Fibroblast of skin of back (primary cell): ENCODE measurements at regions not wholly inside any gene's neighbourhood (a gene's known extent, or its start where the extent isn't known, plus 50 kb on each side); places are given as distances from the start of the nearest gene placed in this dataset.
"Not testable (repeated sequence)": the region's sequence is repeated elsewhere in the genome, so short reads cannot be mapped to it uniquely, and the experiment has no call there.

Experiments
- DNase-seq: peaks from one replicate; pipeline ENCODE4 v3.0.0-alpha.2; 2013

DNA sequence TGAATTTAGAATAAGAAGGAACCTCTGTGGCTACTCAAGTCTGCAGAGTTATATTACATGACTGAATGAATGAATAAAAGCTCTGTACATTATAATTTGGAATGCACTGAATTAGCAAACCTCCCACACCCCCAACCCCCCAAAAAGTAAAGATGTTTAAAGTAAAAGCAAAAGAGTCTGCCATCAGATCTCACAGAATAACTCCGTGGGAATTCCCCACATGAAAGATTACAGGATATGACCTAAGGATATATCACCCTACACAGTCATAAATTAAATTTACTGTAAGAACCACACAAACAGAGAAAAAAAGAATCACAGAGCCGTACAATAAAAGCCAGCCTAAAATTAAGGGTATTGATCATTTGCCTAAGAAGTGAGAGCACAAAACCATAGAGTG lies 587.3 kb downstream of the PTPRC start:
- DNase-seq = peak; percentile 76

DNA sequence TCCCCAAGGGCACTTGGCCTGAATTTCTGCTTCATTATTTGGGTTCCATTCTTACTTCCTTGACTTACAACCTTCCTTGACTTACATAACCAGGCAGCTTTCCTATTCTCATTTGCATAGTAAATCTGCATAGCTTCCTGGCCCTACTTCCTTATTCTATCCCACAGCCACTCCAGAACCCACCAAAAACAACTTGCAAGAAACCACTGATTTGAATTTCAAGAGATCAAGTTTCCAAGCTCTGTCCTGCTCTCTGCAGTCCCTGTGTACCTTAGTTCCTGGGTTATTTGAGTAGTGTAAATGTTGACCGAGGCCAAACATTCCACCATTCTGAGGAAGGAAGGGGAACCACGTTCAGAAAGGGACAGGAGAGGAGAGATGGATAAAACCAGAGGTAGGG lies 603.3 kb downstream of the PTPRC start:
- no peak for DNase-seq

GRCh38 chr1:199242601-199243000 lies 603.8 kb downstream of the PTPRC start:
- DNase-seq = no peak

- DNase-seq = peak; percentile 31
Observed at GRCh38 chr1:199243423-199244061, 604.7 kb downstream of the PTPRC start.

- DNase-seq = no peak
Observed at GRCh38 chr1:199245946-199246345, 607.1 kb downstream of the PTPRC start.

- DNase-seq = no peak
Observed at GRCh38 chr1:199246716-199247115, 607.9 kb downstream of the PTPRC start.

DNA sequence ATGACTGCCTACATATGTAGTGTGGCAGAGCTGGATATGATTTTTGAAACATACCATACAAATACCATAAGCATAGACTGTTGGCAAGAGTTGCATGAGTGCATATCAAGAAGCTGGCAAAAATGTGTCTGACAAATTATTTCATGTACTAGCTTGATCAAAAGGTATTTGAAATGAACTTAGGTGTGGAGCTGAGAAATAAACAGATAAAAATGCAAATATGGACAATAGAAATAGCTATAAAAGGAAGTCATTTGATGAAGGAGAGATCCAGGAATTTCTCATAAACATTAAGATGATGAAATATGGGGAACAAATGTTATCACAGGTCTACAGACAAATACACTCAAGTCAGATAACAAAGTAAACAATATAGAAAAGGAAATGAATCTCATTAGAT lies 609.1 kb downstream of the PTPRC start:
- DNase-seq = no peak

- not testable (repeated sequence) for DNase-seq
Observed at GRCh38 chr1:199254040-199254439, 615.2 kb downstream of the PTPRC start.

GRCh38 chr1:199261328-199261727 lies 622.5 kb downstream of the PTPRC start:
- no peak for DNase-seq

DNA sequence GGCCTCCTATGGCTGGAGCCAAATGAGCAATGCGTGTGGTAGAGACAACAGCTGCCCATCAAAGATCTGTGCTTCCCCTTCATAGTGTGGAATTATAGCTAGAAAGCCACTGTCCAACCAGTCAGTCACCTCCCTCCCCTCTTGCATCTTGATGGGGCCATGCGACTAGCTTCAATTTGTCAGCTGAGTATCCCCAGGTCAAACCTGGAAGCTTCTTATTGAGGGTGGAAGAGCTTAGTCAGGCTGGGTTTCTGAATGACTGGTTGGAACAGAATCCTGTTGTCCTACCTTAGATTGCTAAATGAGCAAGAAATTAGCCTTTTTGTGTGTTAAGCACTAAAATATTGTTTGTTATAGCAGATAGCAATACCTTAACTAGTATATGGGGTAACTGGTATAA lies 625.4 kb downstream of the PTPRC start:
- no peak for DNase-seq

DNA sequence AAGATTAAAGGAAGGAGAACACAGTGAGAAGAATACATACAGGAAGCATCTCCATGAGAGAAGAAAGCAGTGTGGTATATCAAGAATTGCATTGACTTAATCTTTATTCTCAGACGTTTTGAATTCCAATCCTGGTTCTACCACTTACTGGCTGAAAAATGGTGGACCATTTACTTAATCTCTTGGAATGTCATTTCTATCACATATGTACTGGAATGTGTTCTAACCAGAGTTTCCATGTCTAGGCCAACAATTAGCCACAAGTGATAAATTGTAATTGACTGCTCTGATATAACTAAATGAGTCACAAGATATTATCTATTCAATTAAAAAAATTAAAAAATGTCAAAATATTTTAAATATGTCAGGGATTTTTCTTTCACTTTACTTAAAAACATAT lies 626.1 kb downstream of the PTPRC start:
- DNase-seq = no peak

- DNase-seq = peak; percentile 9
Observed at GRCh38 chr1:199265319-199265718, 626.5 kb downstream of the PTPRC start.

- DNase-seq = peak; percentile 15
Observed at GRCh38 chr1:199269241-199269640, 630.4 kb downstream of the PTPRC start.

DNA sequence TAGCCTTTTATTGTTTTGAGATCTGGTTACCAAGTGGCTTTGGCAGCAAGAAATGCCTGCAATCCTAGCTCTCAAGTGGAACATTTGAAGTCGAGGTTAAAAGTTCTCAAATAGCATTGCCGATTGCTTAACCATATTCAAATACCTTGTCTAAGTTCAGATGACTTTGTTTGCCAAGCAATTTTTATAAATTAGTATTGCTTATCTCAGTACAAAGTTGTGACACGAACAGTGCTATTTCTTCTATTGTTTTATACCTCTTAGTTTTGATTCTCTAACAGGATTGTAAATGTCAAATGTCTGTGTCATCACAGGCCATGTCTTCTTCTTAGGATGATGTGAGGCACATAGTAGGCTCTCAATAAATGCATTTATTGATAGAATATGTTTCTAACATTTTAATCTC lies 633.3 kb downstream of the PTPRC start:
- peak; percentile 48 for DNase-seq

GRCh38 chr1:199272628-199273086 lies 633.8 kb downstream of the PTPRC start:
- peak; percentile 93 for DNase-seq

DNA sequence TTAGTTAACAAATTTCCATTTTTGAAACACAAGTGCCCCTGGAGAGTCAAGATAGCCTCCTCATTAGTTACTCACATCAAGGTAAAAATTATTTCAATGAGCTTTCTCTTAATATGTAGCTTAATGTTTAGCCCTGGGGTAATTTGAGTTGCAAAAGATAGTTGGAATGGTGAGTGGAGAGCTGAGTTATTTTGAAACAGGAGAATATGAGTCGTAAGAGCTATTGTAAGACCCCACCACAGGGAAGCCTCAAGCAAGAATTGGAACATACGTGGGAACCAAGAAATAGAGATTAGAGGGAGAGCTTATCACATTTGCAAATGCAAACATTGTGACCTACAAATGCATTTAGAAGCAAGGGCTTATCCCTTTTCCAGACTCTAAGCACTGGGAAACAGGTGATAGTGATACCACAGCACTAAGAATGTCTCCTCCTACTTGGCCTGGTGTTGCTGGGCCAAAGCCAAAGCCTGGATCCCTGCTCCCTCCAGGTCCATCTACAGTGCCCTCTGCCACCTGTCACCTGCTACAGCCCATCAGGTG lies 635.1 kb downstream of the PTPRC start:
- DNase-seq = peak; percentile 40

GRCh38 chr1:199279067-199279466 lies 640.2 kb downstream of the PTPRC start:
- DNase-seq = no peak

DNA sequence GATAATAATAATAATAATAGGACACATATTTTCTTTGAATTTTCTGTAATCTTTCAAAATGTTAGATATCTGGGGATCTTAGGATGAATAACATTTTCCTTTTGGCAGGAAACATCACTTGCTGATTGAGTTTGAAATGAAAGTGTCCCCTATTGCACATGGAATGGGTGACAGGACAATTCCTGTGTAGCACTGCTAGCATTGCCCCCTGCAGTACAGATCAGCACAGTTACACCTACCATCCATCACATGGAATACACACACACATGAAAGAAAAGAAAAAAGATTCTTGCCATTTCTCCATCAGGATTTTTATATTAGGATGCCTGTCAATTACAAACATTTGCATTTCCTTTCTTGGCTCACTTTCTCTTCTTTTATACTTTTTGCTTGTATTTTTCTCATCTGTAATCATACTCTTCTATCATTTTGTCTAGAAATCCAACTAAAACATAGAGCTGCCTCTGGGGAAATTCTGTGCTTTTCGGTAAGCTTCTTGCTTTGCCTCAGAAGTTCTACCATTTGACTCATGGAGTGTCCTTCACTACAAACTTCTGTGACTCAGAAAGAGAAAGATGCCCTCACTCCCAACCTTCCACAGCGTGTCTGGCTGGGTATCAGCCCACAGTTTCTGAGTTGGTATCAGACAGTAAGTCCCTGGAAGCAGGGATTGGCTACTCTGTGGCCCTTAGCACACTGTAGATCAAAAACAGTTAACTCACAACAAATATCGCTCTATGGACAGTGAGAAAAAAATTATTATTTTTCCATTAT lies 641.2 kb downstream of the PTPRC start:
- DNase-seq = peak; percentile 45

- peak; percentile 46 for DNase-seq
Observed at GRCh38 chr1:199282751-199283305, 644.0 kb downstream of the PTPRC start.

DNA sequence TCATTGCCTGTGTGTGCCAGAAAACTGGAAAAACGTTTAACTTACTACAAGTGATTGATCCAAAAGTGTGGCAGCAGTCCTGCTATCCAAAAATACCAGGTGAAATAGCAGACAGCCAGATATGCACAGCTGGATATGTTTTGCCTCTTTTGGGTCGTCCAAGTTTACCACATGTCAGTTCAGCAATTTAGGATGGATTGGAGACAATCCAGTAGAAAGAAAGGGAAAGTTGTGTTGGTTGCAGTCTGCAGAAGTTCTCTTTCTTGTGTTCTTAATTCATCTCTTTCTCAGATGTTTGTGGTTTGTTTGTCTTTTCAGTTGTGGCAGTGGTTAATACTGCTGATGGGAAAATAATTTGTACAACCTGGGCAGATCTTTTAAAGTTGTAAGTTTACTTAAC lies 645.0 kb downstream of the PTPRC start:
- no peak for DNase-seq

DNA sequence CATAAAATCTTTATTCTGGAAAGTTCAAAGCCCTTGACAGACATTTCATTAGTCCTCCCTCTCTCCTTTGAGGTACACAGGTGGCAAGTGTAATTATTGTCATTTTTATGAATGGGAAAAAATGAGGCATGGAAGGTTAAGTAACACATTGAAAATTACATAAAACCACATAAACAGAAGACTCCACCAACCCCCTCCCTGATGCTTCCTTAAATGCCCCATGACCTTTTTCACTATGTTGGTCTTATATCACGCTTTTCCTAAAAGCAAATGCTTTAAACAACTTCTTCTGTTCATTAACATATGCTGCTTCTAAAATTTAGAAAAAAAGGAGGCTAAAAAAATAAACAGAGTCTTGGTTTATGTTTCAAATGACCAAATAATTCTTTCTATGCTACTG lies 648.4 kb downstream of the PTPRC start:
- DNase-seq = no peak

DNA sequence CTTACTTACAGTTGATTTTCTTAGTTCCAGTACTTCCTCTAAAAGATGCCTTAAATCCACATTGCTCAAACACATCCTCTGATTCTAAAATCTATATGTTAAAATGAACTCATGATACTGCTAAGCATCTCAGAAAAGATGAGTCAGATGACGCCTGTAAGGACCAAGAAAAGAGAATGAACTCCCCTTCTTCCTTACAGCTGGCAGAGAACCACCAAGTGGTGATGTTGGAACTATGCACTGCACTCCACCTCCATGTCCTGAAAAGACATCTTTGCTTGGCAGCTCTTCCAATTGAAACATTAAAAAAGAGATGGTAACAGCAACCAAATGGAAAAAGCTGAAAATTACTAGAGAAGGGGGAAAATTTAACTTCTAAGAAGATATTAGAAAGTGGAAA lies 648.8 kb downstream of the PTPRC start:
- DNase-seq = peak; percentile 27

DNA sequence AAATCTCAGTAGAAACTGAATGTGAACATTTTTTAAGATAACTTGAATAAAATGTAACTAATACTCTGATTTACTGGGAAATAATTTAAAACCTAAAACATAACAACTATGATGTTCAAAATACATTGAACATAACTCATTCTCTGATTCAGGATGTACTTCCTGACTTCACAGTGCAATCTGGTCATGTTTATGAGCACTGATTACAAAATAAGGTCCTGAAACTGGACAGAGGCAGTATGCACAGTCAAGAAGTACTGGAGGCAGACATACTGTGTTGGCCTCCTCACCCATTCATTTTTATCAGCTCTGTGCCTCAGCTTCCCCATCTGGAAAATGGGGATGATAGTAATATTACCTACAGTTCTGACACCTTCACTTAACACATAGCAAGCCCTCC lies 651.3 kb downstream of the PTPRC start:
- DNase-seq = peak; percentile 45
